BLaER1 (cell line): ENCODE measurements at regions not wholly inside any gene's neighbourhood (a gene's known extent, or its start where the extent isn't known, plus 50 kb on each side); places are given as distances from the start of the nearest gene placed in this dataset.

ENCODE experiments used
- H3K27ac ChIP-seq: shearing (Covaris generic); formaldehyde crosslinking; 2 replicates; pipeline ENCODE4 v1.8.1; 2022
- H3K27me3 ChIP-seq: shearing (Covaris generic); formaldehyde crosslinking; 2 replicates; pipeline ENCODE4 v1.8.1; 2022
- H3K36me3 ChIP-seq: shearing (Covaris generic); formaldehyde crosslinking; 2 replicates; pipeline ENCODE4 v1.8.1; 2022
- H3K4me1 ChIP-seq: shearing (Covaris generic); formaldehyde crosslinking; 2 replicates; pipeline ENCODE4 v1.8.1; 2022
- H3K4me2 ChIP-seq: shearing (Covaris generic); formaldehyde crosslinking; 2 replicates; pipeline ENCODE4 v1.8.1; 2022
- H3K4me3 ChIP-seq: shearing (Covaris generic); formaldehyde crosslinking; 2 replicates; pipeline ENCODE4 v1.8.1; 2022
- H3K9ac ChIP-seq: shearing (Covaris generic); formaldehyde crosslinking; 2 replicates; pipeline ENCODE4 v1.8.1; 2022
- H3K9me3 ChIP-seq: shearing (Covaris generic); formaldehyde crosslinking; 2 replicates; pipeline ENCODE4 v1.8.1; 2022
- H4K20me1 ChIP-seq: shearing (Covaris generic); formaldehyde crosslinking; 2 replicates; pipeline ENCODE4 v1.8.1; 2022
- Cebpa-rat ChIP-seq: shearing (Covaris generic); IDR thresholded peaks from 2 replicates; pipeline ENCODE4 v1.8.1; 2022

DNA sequence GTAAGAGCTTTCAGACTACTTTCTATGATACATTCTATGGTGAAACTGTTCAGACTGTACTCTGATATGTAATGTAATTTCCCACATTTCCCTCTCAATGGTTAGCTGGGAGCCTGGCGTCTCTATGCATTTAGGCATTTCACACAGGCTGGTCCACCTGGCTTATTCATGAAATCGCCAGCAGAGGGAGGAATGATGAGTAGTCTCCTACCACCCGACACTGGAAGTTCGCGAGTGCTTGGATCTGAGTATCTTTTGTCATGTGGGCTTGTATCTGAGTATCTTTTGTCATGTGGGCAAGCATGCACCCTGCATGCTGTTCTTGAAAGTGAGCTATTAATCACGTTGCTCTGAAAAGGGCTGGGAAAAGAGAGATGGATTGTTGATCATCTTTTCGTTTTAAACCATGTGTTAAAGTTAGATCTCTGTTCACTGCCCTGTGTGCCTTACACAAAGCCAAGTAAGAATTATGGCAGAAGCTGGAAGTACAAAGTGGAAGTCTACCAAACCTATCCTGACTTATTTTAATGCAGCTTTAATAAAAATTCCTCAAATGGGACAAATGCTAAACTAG, 235.0 kb downstream of the ATP23 start:
- no peaks in the 10 kb centered on the region for H3K27me3 ChIP-seq
- H3K4me3 ChIP-seq, result no peak overlapping the region
- no peak for TF ChIP-seq Cebpa-rat
- H3K9ac ChIP-seq, result no peak overlapping the region
- no peak overlapping the region for H3K4me2 ChIP-seq
- H4K20me1 ChIP-seq, result no peaks in the 10 kb centered on the region
- no peak overlapping the region for H3K27ac ChIP-seq
- no peaks in the 10 kb centered on the region for H3K4me1 ChIP-seq
- no peaks in the 10 kb centered on the region for H3K36me3 ChIP-seq
- H3K9me3 ChIP-seq, result peaks cover 5% of the 10 kb centered on the region

DNA sequence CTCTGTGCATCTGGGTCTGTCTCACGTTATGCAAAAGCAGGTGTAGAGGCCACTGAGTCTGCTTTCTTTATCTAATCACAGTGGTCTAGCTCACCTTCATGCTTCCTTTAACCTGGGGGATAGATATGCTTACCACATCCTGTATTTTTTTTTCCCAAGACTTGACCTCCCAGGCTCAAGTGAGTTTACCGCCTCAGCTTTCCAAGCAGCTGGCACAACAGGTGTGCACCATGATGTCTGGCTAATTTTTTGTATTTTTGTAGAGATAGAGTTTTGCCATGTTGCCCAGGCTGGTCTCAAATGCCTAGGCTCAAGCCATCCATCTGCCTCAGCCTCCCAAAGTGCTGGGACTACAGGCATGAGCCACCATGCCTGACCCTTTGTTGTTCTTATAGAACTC, 236.0 kb downstream of the ATP23 start:
- no peak for TF ChIP-seq Cebpa-rat
- H3K9ac ChIP-seq, result no peak overlapping the region
- H4K20me1 ChIP-seq, result no peaks in the 10 kb centered on the region
- H3K4me2 ChIP-seq, result no peak overlapping the region
- no peaks in the 10 kb centered on the region for H3K36me3 ChIP-seq
- no peak overlapping the region for H3K27ac ChIP-seq
- no peaks in the 10 kb centered on the region for H3K4me1 ChIP-seq
- no peak overlapping the region for H3K4me3 ChIP-seq
- no peaks in the 10 kb centered on the region for H3K27me3 ChIP-seq
- H3K9me3 ChIP-seq, result peaks cover 5% of the 10 kb centered on the region

DNA sequence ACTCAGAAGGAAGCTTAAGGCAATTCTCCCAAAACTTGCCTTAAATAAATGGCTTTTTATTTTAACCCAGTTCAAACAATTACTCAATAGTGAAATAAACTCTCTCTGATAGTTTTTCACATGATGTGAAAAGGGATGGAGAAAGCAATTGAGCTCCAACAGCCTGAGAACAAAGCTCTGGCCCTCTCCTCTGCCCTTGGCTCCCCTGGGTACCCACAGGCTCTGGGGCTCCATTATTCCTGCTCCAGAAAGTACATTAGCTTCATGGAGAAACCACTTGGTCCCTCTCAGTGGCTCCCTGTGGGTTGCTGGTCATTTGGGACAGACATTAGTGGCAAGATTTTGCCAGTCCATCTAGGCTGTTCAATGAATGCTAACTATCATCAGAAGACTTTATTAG, 242.8 kb downstream of the ATP23 start:
- Histone ChIP-seq H3K36me3 (no peaks in the 10 kb centered on the region), H3K9me3 (peaks cover 29% of the 10 kb centered on the region)

GRCh38 chr12:58186401-58186800, 245.0 kb downstream of the ATP23 start:
- Histone ChIP-seq H3K4me1 (no peaks in the 10 kb centered on the region), H4K20me1 (no peaks in the 10 kb centered on the region), H3K4me2 (no peak overlapping the region), H3K27ac (no peak overlapping the region), H3K36me3 (no peaks in the 10 kb centered on the region), H3K9me3 (peaks cover 29% of the 10 kb centered on the region), H3K9ac (no peak overlapping the region), H3K27me3 (no peaks in the 10 kb centered on the region), H3K4me3 (peak overlapping the region; percentile 17; the same call in 1 of the 2 replicates)
- no peak for TF ChIP-seq Cebpa-rat

More for the DNA sequence above, 242.8 kb downstream of the ATP23 start:
- Histone ChIP-seq H3K27me3 (no peaks in the 10 kb centered on the region), H3K9ac (no peak overlapping the region), H3K4me1 (no peaks in the 10 kb centered on the region), H3K4me3 (no peak overlapping the region), H4K20me1 (no peaks in the 10 kb centered on the region), H3K27ac (no peak overlapping the region), H3K4me2 (no peak overlapping the region)
- TF ChIP-seq Cebpa-rat, result no peak

- H4K20me1 ChIP-seq, result no peaks in the 10 kb centered on the region
- no peaks in the 10 kb centered on the region for H3K36me3 ChIP-seq
- peak overlapping the region; percentile 17; the same call in 1 of the 2 replicates for H3K4me3 ChIP-seq
- TF ChIP-seq Cebpa-rat, result no peak
- no peaks in the 10 kb centered on the region for H3K27me3 ChIP-seq
- H3K4me2 ChIP-seq, result no peak overlapping the region
- peaks cover 29% of the 10 kb centered on the region for H3K9me3 ChIP-seq
- H3K9ac ChIP-seq, result no peak overlapping the region
- H3K27ac ChIP-seq, result no peak overlapping the region
- H3K4me1 ChIP-seq, result no peaks in the 10 kb centered on the region
Observed at GRCh38 chr12:58186914-58187313, 245.5 kb downstream of the ATP23 start.

DNA sequence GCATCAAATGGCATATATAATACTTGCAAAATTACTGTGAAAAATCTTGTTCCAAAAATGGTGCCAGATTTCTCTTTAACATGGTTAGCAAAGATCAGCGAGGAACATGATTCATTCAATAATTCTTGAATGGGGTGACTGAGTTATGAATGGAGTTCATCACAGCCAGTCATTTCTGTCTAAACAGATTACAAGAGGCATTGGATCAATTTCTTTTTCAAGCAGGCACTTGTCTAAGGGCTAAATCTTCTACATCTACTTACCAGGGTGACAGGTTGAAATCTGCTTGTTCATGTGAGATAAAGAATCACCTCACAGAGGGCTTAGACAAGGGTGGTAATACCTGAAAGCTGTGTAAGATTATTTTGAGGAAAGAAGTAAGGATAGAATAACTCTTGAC, 247.7 kb downstream of the ATP23 start:
- TF ChIP-seq Cebpa-rat, result no peak
- Histone ChIP-seq H3K9me3 (peaks cover 29% of the 10 kb centered on the region), H3K4me2 (no peak overlapping the region), H4K20me1 (no peaks in the 10 kb centered on the region), H3K27me3 (no peaks in the 10 kb centered on the region), H3K9ac (no peak overlapping the region), H3K27ac (no peak overlapping the region), H3K4me1 (no peaks in the 10 kb centered on the region), H3K4me3 (no peak overlapping the region), H3K36me3 (no peaks in the 10 kb centered on the region)

DNA sequence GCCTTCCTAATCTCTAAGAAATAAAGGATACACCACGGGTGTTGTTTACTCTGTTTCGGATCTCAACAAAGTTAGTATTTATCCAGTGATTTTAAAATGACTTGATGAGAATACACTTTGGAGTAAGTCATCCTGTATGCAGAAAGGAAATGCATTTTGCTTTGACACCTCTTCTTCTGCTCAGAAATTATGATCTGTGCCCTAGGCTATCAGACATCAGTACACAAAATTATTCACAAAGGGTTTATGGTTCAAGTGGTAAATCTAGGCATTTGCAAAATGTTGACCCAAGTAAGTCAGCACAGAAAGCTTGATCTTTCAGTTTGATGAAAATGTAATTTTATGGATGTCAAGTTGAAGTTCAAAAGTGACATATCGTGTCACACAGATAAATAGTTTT, 248.5 kb downstream of the ATP23 start:
- H3K36me3 ChIP-seq, result no peaks in the 10 kb centered on the region
- peaks cover 32% of the 10 kb centered on the region for H3K9me3 ChIP-seq
- H3K4me1 ChIP-seq, result no peaks in the 10 kb centered on the region
- H3K9ac ChIP-seq, result no peak overlapping the region
- H3K27ac ChIP-seq, result no peak overlapping the region
- no peak overlapping the region for H3K4me2 ChIP-seq
- H4K20me1 ChIP-seq, result no peaks in the 10 kb centered on the region
- H3K4me3 ChIP-seq, result no peak overlapping the region
- TF ChIP-seq Cebpa-rat, result no peak
- no peaks in the 10 kb centered on the region for H3K27me3 ChIP-seq

- no peak overlapping the region for H3K27ac ChIP-seq
- H3K4me1 ChIP-seq, result no peaks in the 10 kb centered on the region
- no peaks in the 10 kb centered on the region for H4K20me1 ChIP-seq
- peaks cover 32% of the 10 kb centered on the region for H3K9me3 ChIP-seq
- no peaks in the 10 kb centered on the region for H3K36me3 ChIP-seq
- no peak overlapping the region for H3K9ac ChIP-seq
- H3K4me2 ChIP-seq, result no peak overlapping the region
- TF ChIP-seq Cebpa-rat, result no peak
- no peak overlapping the region for H3K4me3 ChIP-seq
- no peaks in the 10 kb centered on the region for H3K27me3 ChIP-seq
Observed at GRCh38 chr12:58190618-58191017, 249.3 kb downstream of the ATP23 start.

- H3K4me1 ChIP-seq, result 0 out of 2 replicates have a peak, but pooled peaks cover 2% of the 10 kb centered on the region
Observed at GRCh38 chr12:58196971-58197370, 255.6 kb downstream of the ATP23 start.

DNA sequence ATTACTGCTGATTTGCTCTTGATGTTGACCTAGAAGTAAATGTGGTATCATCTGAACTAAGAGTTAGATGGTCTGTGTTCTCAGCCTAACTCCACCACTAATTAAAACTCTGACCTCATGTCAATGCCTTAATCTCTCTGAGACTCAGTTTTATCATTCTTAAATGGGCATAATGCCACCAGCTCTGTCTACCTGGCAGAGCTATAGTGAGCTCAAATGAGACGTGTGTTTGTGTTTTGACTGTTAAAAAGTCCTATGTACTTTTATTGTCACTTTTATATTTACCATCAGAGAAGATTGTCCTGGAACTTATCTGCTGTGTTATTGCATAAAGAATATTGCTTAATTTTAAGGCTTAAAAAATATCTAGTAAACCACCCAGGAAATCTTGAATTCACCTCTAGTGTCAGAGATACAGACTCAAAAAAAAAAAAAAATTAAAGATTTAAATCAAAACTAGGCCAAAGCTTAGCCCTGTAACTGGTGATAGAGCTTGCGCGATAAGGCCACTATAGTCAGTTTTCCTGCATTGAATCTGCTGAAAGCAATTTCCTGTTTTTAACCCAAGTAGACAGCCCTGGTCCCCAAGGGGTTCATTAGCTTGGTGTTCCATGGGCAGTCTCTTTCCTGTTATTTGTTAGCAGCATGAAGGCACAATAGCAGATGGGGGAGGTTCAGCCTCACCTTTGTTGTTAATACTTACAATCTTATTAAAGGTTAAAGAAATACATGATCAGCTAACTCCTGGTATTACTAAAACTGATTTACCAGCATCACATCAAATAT, 261.8 kb downstream of the ATP23 start:
- Histone ChIP-seq H3K27me3 (no peaks in the 10 kb centered on the region), H3K4me2 (peak overlapping the region; percentile 61), H3K9me3 (peaks cover 6% of the 10 kb centered on the region; the same call in 1 of the 2 replicates), H3K9ac (no peak overlapping the region), H3K36me3 (no peaks in the 10 kb centered on the region), H4K20me1 (no peaks in the 10 kb centered on the region), H3K4me1 (peaks cover 31% of the 10 kb centered on the region), H3K27ac (peak overlapping the region; percentile 76), H3K4me3 (peak overlapping the region; percentile 9)
- no peak for TF ChIP-seq Cebpa-rat

More at GRCh38 chr12:58196971-58197370, 255.6 kb downstream of the ATP23 start:
- Histone ChIP-seq H3K9ac (no peak overlapping the region), H3K27ac (no peak overlapping the region), H3K27me3 (no peaks in the 10 kb centered on the region), H3K9me3 (peaks cover 18% of the 10 kb centered on the region), H3K4me3 (no peak overlapping the region), H4K20me1 (no peaks in the 10 kb centered on the region), H3K4me2 (no peak overlapping the region), H3K36me3 (no peaks in the 10 kb centered on the region)
- no peak for TF ChIP-seq Cebpa-rat
